Kidney epithelial cell (primary cell): ENCODE measurements at regions not wholly inside any gene's neighbourhood (a gene's known extent, or its start where the extent isn't known, plus 50 kb on each side); places are given as distances from the start of the nearest gene placed in this dataset.
"Not testable (repeated sequence)": the region's sequence is repeated elsewhere in the genome, so short reads cannot be mapped to it uniquely, and the experiment has no call there.

Source experiments
- DNase-seq: peaks from one replicate; pipeline ENCODE4 v3.0.0-alpha.2; 2010; ENCODE audit warnings: low read depth
- H3K27me3 ChIP-seq: 2 replicates; pipeline ENCODE4 v1.6.0; 2011; ENCODE audit warnings: low read length; ENCODE audit not compliant: control insufficient read depth, insufficient read depth
- H3K36me3 ChIP-seq: 2 replicates; pipeline ENCODE4 v1.5.1; 2011; ENCODE audit warnings: low read length; ENCODE audit not compliant: control insufficient read depth, insufficient read depth
- H3K4me3 ChIP-seq: 2 replicates; pipeline ENCODE4 v1.5.1; 2011; ENCODE audit warnings: low read depth, mild to moderate bottlenecking, control low read depth, low read length
- TF ChIP-seq, protein P1 (sequence below): IDR thresholded peaks from 2 replicates; pipeline ENCODE4 v1.5.1; 2011; ENCODE audit warnings: mild to moderate bottlenecking, moderate library complexity, low read length, control low read depth, inconsistent platforms; ENCODE audit not compliant: insufficient read depth, poor library complexity, severe bottlenecking

DNA sequence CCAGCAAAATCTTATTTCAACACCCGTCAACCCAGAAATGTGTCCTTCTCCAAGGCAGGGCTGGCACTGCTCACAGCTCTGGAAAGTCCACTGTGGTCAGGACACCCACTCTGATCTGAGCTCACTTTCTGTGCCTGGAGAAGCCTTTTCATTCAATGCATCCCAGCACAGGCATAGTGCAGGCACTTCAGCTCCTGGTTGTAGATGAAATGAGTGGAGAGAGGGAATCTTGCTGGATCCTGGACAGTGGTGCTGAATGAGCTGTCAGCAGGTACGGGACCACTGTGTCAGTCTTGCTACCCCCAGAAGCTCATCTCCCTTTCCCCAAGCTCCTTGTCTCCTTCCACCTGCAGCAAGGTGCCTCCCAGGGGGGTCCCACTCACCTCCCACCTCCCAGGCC is 86.1 kb upstream of the SALL1 start:
- no peak overlapping the region for H3K4me3 ChIP-seq
- no peaks in the 10 kb centered on the region for H3K27me3 ChIP-seq
- TF ChIP-seq, protein P1, sequence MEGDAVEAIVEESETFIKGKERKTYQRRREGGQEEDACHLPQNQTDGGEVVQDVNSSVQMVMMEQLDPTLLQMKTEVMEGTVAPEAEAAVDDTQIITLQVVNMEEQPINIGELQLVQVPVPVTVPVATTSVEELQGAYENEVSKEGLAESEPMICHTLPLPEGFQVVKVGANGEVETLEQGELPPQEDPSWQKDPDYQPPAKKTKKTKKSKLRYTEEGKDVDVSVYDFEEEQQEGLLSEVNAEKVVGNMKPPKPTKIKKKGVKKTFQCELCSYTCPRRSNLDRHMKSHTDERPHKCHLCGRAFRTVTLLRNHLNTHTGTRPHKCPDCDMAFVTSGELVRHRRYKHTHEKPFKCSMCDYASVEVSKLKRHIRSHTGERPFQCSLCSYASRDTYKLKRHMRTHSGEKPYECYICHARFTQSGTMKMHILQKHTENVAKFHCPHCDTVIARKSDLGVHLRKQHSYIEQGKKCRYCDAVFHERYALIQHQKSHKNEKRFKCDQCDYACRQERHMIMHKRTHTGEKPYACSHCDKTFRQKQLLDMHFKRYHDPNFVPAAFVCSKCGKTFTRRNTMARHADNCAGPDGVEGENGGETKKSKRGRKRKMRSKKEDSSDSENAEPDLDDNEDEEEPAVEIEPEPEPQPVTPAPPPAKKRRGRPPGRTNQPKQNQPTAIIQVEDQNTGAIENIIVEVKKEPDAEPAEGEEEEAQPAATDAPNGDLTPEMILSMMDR, result no peak
- no peak for DNase-seq
- no peaks in the 10 kb centered on the region for H3K36me3 ChIP-seq

GRCh38 chr16:51236583-51236982 is 85.5 kb upstream of the SALL1 start:
- no peaks in the 10 kb centered on the region for H3K27me3 ChIP-seq
- H3K36me3 ChIP-seq, result no peaks in the 10 kb centered on the region
- TF ChIP-seq, protein P1, result no peak
- DNase-seq, result no peak
- no peak overlapping the region for H3K4me3 ChIP-seq

GRCh38 chr16:51231702-51232101 is 80.6 kb upstream of the SALL1 start:
- no peak for DNase-seq
- H3K27me3 ChIP-seq, result no peaks in the 10 kb centered on the region
- TF ChIP-seq, protein P1, result no peak
- H3K36me3 ChIP-seq, result no peaks in the 10 kb centered on the region
- no peak overlapping the region for H3K4me3 ChIP-seq

DNA sequence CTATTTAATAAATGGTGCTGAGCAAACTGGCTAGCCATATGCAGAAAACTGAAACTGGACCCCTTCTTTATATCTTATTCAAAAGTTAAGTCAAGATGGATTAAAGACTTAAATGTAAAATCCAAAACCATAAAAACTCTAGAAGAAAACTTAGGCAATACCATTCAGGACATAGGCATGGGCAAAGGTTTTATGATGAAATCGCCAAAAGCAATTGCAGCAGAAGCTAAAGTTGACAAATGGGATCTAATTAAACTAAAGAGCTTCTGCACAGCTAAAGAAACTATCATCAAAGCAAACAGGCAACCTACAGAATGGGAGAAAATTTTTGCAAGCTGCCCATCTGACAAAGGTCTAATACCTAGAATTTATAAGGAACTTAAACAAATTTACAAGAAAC is 79.0 kb upstream of the SALL1 start:
- not testable (repeated sequence) for H3K4me3 ChIP-seq, H3K36me3 ChIP-seq, H3K27me3 ChIP-seq, DNase-seq

GRCh38 chr16:51228097-51228659 is 77.1 kb upstream of the SALL1 start:
- Histone ChIP-seq H3K36me3 (no peaks in the 10 kb centered on the region), H3K27me3 (no peaks in the 10 kb centered on the region), H3K4me3 (no peak overlapping the region)
- no peak for DNase-seq
- TF ChIP-seq, protein P1, result no peak

- H3K27me3 ChIP-seq, result no peaks in the 10 kb centered on the region
- no peaks in the 10 kb centered on the region for H3K36me3 ChIP-seq
These were observed 74.8 kb upstream of the SALL1 start for GRCh38 chr16:51225878-51226277.

More at GRCh38 chr16:51225878-51226277, 74.8 kb upstream of the SALL1 start:
- no peak for DNase-seq
- TF ChIP-seq, protein P1, result no peak
- no peak overlapping the region for H3K4me3 ChIP-seq
